Panc1 (cell line): ENCODE measurements at regions not wholly inside any gene's neighbourhood (a gene's known extent, or its start where the extent isn't known, plus 50 kb on each side); places are given as distances from the start of the nearest gene placed in this dataset.

ENCODE experiments used
- ATAC-seq: fragments of 200-7000 bp; cut with Tn5 transposase; 2 replicates; pipeline ENCODE4 v1.9.1; 2020; ENCODE audit warnings: mild to moderate bottlenecking, moderate library complexity
- BruUV-seq: library from RNA; stranded (reverse); fragments of 400-500 nt; replicated peaks from 2 replicates; lab custom pipeline; 2021; lab: Mats Ljungman, UMichigan
- CTCF ChIA-PET: fragments of 300-600 bp; sonication (Branson Sonifier 250); formaldehyde crosslinking; loops from one replicate; lab custom pipeline; 2022; ENCODE audit warnings: antibody characterized with exemption; lab: Charles Lee
- POLR2A ChIA-PET: fragments of 300-600 bp; sonication (Branson Sonifier 250); formaldehyde crosslinking; loops from one replicate; lab custom pipeline; 2022; ENCODE audit warnings: antibody characterized with exemption; lab: Charles Lee
- DNase-seq: peaks from one replicate; pipeline ENCODE4 v3.0.0-alpha.2; 2010; ENCODE audit warnings: low read depth, low spot score
- H3K27ac ChIP-seq: 2 replicates; pipeline ENCODE4 v1.5.1; 2011; ENCODE audit warnings: mild to moderate bottlenecking, low read length, inconsistent platforms
- H3K27me3 ChIP-seq: fragments of 200-500 bp; sonication (Bioruptor generic); 2 replicates; pipeline ENCODE4 v1.6.0; 2014; ENCODE audit warnings: low read length, inconsistent platforms; ENCODE audit not compliant: control insufficient read depth, insufficient read depth
- H3K36me3 ChIP-seq: fragments of 200-500 bp; sonication (Bioruptor generic); 2 replicates; pipeline ENCODE4 v1.5.1; 2014; ENCODE audit warnings: inconsistent platforms, mild to moderate bottlenecking, low read length, moderate library complexity; ENCODE audit not compliant: control insufficient read depth, insufficient read depth
- H3K4me1 ChIP-seq: 2 replicates; pipeline ENCODE4 v1.5.1; 2011; ENCODE audit warnings: inconsistent platforms, mild to moderate bottlenecking, low read length, moderate library complexity; ENCODE audit not compliant: control insufficient read depth, insufficient read depth
- H3K4me3 ChIP-seq, 2 experiments: 2 replicates each; pipeline ENCODE4 v1.5.1; 2011 to 2012; ENCODE audit warnings: low read depth in 2 of 2, low read length in 2 of 2, mild to moderate bottlenecking in 2 of 2, inconsistent platforms in 1 of 2, moderate library complexity in 1 of 2
- H3K9me3 ChIP-seq: fragments of 200-500 bp; sonication (Bioruptor generic); 2 replicates; pipeline ENCODE4 v1.5.1; 2014; ENCODE audit warnings: low read depth, mild to moderate bottlenecking, inconsistent platforms, low read length, moderate library complexity; ENCODE audit not compliant: control insufficient read depth, insufficient read depth
- CTCF ChIP-seq: fragments of 450-650 bp; IDR thresholded peaks from 2 replicates; pipeline ENCODE4 v1.5.1; 2017; ENCODE audit warnings: mild to moderate bottlenecking
- POLR2AphosphoS5 ChIP-seq: IDR thresholded peaks from 2 replicates; pipeline ENCODE4 v1.6.1; 2012; ENCODE audit warnings: mild to moderate bottlenecking, low read depth, low read length, moderate library complexity
- REST ChIP-seq, 2 experiments: IDR thresholded peaks; 2 replicates each; pipeline ENCODE4 v1.6.1; 2011 to 2012; ENCODE audit warnings: low read depth in 2 of 2, control low read depth in 1 of 2, low read length in 1 of 2, mild to moderate bottlenecking in 1 of 2, moderate library complexity in 1 of 2; ENCODE audit not compliant: insufficient read depth in 1 of 2
- SIN3A ChIP-seq: IDR thresholded peaks from 2 replicates; pipeline ENCODE4 v1.6.1; 2012; ENCODE audit warnings: low read depth, mild to moderate bottlenecking, low read length, moderate library complexity, borderline replicate concordance; ENCODE audit not compliant: insufficient read depth
- TCF7L2 ChIP-seq: IDR thresholded peaks from 2 replicates; pipeline ENCODE4 v1.6.1; 2011; ENCODE audit warnings: mild to moderate bottlenecking, low read depth, low read length, inconsistent platforms
- in situ Hi-C: cut with HindIII; loops from 2 replicates; pipeline ENCODE4 v1.10.0; 2016; ENCODE audit warnings: low sequenced_read_pairs, low pct_unique_long_range_greater_than_20kb
- intact Hi-C: fragments of 100-400 bp; cut with micrococcal nuclease; formaldehyde crosslinking; loops from one replicate; pipeline ENCODE4 v1.10.0; 2022; ENCODE audit not compliant: unreplicated experiment

GRCh38 chr2:220858101-220858500 is 714.0 kb downstream of the EPHA4 start:
- in situ Hi-C loops (no loop called here), intact Hi-C loops (no loop called here)
- CTCF ChIA-PET, result no interaction called here
- Histone ChIP-seq H3K4me1 (no peaks in the 10 kb centered on the region), H3K27ac (no peak overlapping the region), H3K4me3 (no peak overlapping the region), H3K36me3 (no peaks in the 10 kb centered on the region; the same call in 1 of the 2 replicates), H3K9me3 (no peaks in the 10 kb centered on the region), H3K27me3 (no peaks in the 10 kb centered on the region)
- no peak for ATAC-seq
- no peak for TF ChIP-seq TCF7L2
- POLR2A ChIA-PET, result no interaction called here
- no TSS peak for BruUV-seq
- no peak for DNase-seq

- Histone ChIP-seq H3K4me3 (no peak overlapping the region), H3K36me3 (no peaks in the 10 kb centered on the region), H3K27me3 (no peaks in the 10 kb centered on the region), H3K27ac (no peak overlapping the region), H3K9me3 (no peaks in the 10 kb centered on the region), H3K4me1 (no peaks in the 10 kb centered on the region)
- ChIA-PET CTCF (no interaction called here), POLR2A (no interaction called here)
- BruUV-seq, result no TSS peak
- TF ChIP-seq POLR2AphosphoS5, result no peak
- TF ChIP-seq REST (IDR thresholded peaks at IDR 0.05; ENCODE audit: insufficient read depth in 1 of 2, low read depth in 2 of 2, low read length in 1 of 2), result no peak
- no peak for TF ChIP-seq TCF7L2
- TF ChIP-seq SIN3A, result no peak
- TF ChIP-seq CTCF, result no peak
- DNase-seq, result no peak
- in situ Hi-C loops (no loop called here), intact Hi-C loops (no loop called here)
- ATAC-seq, result no peak
Observed at GRCh38 chr2:220871909-220872308, 700.2 kb downstream of the EPHA4 start.

- no peaks in the 10 kb centered on the region for H3K4me1 ChIP-seq
- ChIA-PET POLR2A (no interaction called here), CTCF (no interaction called here)
- no peak overlapping the region for H3K4me3 ChIP-seq
- no peaks in the 10 kb centered on the region for H3K9me3 ChIP-seq
- BruUV-seq, result no TSS peak
- H3K27ac ChIP-seq, result no peak overlapping the region
- ATAC-seq (no peak), DNase-seq (no peak)
- in situ Hi-C loops, result no loop called here
- TF ChIP-seq POLR2AphosphoS5 (no peak), REST (IDR thresholded peaks at IDR 0.05; ENCODE audit: insufficient read depth in 1 of 2, low read depth in 2 of 2, low read length in 1 of 2) (no peak), SIN3A (no peak), TCF7L2 (no peak), CTCF (no peak)
- no peaks in the 10 kb centered on the region for H3K27me3 ChIP-seq
- intact Hi-C loops, result no loop called here
- no peaks in the 10 kb centered on the region for H3K36me3 ChIP-seq
Observed at GRCh38 chr2:220876080-220876824, 695.9 kb downstream of the EPHA4 start.
